HPDE6-E6E7 (cell line): ENCODE measurements at regions not wholly inside any gene's neighbourhood (a gene's known extent, or its start where the extent isn't known, plus 50 kb on each side); places are given as distances from the start of the nearest gene placed in this dataset.

Source experiments
- DNase-seq: peaks from one replicate; pipeline ENCODE4 v3.0.0; 2011; ENCODE audit warnings: missing footprints; ENCODE audit errors: extremely low spot score

GRCh38 chr6:165722022-165722421 is 59.0 kb upstream of the PDE10A start:
- DNase-seq, result no peak

GRCh38 chr6:165721356-165721755 is 58.3 kb upstream of the PDE10A start:
- DNase-seq, result no peak

- DNase-seq, result no peak
These were observed 55.5 kb upstream of the PDE10A start for GRCh38 chr6:165718491-165718891.

- no peak for DNase-seq
These were observed 54.9 kb upstream of the PDE10A start for GRCh38 chr6:165717732-165718465.

GRCh38 chr6:165716886-165717285 is 53.8 kb upstream of the PDE10A start:
- DNase-seq, result no peak

- no peak for DNase-seq
These were observed 52.4 kb upstream of the PDE10A start for GRCh38 chr6:165715428-165715827.

GRCh38 chr6:165714907-165715306 is 51.9 kb upstream of the PDE10A start:
- no peak for DNase-seq

GRCh38 chr6:165713845-165714466 is 50.9 kb upstream of the PDE10A start:
- DNase-seq, result no peak
